ENCODE measurements at regions not wholly inside any gene's neighbourhood (a gene's known extent, or its start where the extent isn't known, plus 50 kb on each side); places are given as distances from the start of the nearest gene placed in this dataset.

- TF ChIP-seq, protein P1, sequence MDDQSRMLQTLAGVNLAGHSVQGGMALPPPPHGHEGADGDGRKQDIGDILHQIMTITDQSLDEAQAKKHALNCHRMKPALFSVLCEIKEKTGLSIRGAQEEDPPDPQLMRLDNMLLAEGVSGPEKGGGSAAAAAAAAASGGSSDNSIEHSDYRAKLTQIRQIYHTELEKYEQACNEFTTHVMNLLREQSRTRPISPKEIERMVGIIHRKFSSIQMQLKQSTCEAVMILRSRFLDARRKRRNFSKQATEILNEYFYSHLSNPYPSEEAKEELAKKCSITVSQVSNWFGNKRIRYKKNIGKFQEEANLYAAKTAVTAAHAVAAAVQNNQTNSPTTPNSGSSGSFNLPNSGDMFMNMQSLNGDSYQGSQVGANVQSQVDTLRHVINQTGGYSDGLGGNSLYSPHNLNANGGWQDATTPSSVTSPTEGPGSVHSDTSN (IDR thresholded peaks at IDR 0.05; ENCODE audit: insufficient replicate concordance, low read depth, low read length): no peak
- TF ChIP-seq DPF2 (IDR thresholded peaks at IDR 0.05) (no peak), MYC (IDR thresholded peaks at IDR 0.05; ENCODE audit: insufficient read depth, insufficient read length, insufficient replicate concordance, low read length, severe bottlenecking) (no peak), POLR2A (IDR thresholded peaks at IDR 0.05; ENCODE audit: low read depth, low read length) (no peak), CBX5 (IDR thresholded peaks at IDR 0.05; ENCODE audit: low read depth) (no peak), CTCF (IDR thresholded peaks at IDR 0.05 in 2 of 3, conservative IDR thresholded peaks at IDR 0.05 in 1 of 3; ENCODE audit: control insufficient read depth in 2 of 3, extremely low read depth in 1 of 3, insufficient read depth in 1 of 3, low read depth in 3 of 3, low read length in 3 of 3) (no peak)
These were observed 76.4 kb upstream of the SEMA6D start for GRCh38 chr15:47640901-47641300.

Measured in GM12878 (cell line).